Breast epithelium (tissue), 3 donors: ENCODE measurements at regions not wholly inside any gene's neighbourhood (a gene's known extent, or its start where the extent isn't known, plus 50 kb on each side); places are given as distances from the start of the nearest gene placed in this dataset.
"Not testable (repeated sequence)": the region's sequence is repeated elsewhere in the genome, so short reads cannot be mapped to it uniquely, and the experiment has no call there.

Experiments
- POLR2A ChIP-seq: fragments of 450-650 bp; IDR thresholded peaks from one replicate; pipeline ENCODE4 v1.6.1; 2016; ENCODE audit warnings: antibody characterized with exemption, mild to moderate bottlenecking, moderate library complexity
- POLR2AphosphoS5 ChIP-seq, 3 donors: sonication (generic); formaldehyde crosslinking; IDR thresholded peaks; one replicate each; pipeline ENCODE4 v1.6.1; 2017; ENCODE audit warnings: antibody characterized with exemption in 3 of 3
- TF ChIP-seq, protein P1 (sequence below), 3 donors: fragments of 450-650 bp; IDR thresholded peaks; one replicate each; pipeline ENCODE4 v1.5.1; 2016 to 2017; ENCODE audit warnings: antibody characterized with exemption in 3 of 3, mild to moderate bottlenecking in 3 of 3, moderate library complexity in 3 of 3

DNA sequence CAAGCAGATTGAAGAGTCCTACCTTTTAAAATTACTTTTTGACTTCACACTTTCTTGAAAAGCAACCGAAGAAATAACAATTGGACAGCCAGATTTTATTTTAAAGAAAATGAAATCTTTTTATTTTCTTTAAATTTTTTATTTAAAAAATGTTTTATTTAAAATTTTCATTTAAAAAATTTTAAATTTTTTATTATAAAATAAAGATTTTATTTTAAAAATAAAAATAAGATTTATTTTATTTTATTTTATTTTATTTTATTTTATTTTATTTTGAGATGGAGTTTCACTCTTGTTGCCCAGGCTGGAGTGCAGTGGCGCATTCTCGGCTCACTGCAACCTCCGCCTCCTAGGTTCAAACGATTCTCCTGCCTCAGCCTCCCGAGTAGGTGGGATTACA lies 144.5 kb downstream of the GPR85 start:
- TF ChIP-seq, protein P1, sequence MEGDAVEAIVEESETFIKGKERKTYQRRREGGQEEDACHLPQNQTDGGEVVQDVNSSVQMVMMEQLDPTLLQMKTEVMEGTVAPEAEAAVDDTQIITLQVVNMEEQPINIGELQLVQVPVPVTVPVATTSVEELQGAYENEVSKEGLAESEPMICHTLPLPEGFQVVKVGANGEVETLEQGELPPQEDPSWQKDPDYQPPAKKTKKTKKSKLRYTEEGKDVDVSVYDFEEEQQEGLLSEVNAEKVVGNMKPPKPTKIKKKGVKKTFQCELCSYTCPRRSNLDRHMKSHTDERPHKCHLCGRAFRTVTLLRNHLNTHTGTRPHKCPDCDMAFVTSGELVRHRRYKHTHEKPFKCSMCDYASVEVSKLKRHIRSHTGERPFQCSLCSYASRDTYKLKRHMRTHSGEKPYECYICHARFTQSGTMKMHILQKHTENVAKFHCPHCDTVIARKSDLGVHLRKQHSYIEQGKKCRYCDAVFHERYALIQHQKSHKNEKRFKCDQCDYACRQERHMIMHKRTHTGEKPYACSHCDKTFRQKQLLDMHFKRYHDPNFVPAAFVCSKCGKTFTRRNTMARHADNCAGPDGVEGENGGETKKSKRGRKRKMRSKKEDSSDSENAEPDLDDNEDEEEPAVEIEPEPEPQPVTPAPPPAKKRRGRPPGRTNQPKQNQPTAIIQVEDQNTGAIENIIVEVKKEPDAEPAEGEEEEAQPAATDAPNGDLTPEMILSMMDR (IDR thresholded peaks at IDR 0.05), result not testable (repeated sequence)
- not testable (repeated sequence) for TF ChIP-seq POLR2A; POLR2AphosphoS5 (IDR thresholded peaks at IDR 0.05)
